ENCODE measurements at regions not wholly inside any gene's neighbourhood (a gene's known extent, or its start where the extent isn't known, plus 50 kb on each side); places are given as distances from the start of the nearest gene placed in this dataset.

DNA sequence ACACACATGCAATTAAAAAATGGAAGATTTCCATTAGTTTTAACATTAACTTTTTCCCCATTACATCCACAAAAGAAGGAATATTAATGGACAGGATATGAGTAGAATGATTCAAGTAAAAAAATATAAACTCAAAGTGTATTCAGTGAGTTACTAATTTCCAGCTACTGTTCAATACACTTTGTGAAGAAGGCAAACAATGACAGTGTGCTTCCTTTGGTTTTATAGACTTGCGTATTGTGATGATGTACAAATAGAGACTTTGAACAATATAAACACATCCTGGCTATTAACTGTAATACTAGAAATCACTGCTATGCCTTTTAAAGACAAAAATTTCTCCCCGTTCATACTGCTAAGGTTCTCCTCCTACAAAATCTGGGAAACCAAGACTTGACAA lies 171.4 kb downstream of the ASB9 start:
- TF ChIP-seq, protein P1, sequence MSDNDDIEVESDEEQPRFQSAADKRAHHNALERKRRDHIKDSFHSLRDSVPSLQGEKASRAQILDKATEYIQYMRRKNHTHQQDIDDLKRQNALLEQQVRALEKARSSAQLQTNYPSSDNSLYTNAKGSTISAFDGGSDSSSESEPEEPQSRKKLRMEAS (IDR thresholded peaks at IDR 0.05; ENCODE audit: insufficient read depth, insufficient read length), result no peak
- TF ChIP-seq POLR2A (IDR thresholded peaks at IDR 0.05; ENCODE audit: low read depth, low read length), result no peak
- no peak for TF ChIP-seq FOS (IDR thresholded peaks at IDR 0.05; ENCODE audit: borderline replicate concordance, insufficient read depth, low read length)
- no peak for TF ChIP-seq GATA2 (IDR thresholded peaks at IDR 0.05; ENCODE audit: insufficient read depth, insufficient read length, low read depth, low read length)
- no peak for TF ChIP-seq EZH2 (IDR thresholded peaks at IDR 0.05; ENCODE audit: borderline replicate concordance, low read depth, low read length, severe bottlenecking)
- Histone ChIP-seq H3K4me1 (ENCODE audit: control insufficient read depth, extremely low read depth, insufficient read depth, low read length) (no peaks in the 10 kb centered on the region), H3K4me3 (replicated peaks in 1 of 3; ENCODE audit: insufficient read depth in 1 of 3, low read depth in 1 of 3, low read length in 3 of 3) (no peak overlapping the region), H3K36me3 (ENCODE audit: control insufficient read depth in 2 of 2, extremely low read depth in 1 of 2, insufficient read depth in 2 of 2, low read length in 2 of 2) (no peaks in the 10 kb centered on the region), H3K27ac (ENCODE audit: insufficient read depth, low read depth, low read length) (no peak overlapping the region), H4K20me1 (replicated peaks; ENCODE audit: control insufficient read depth, extremely low read depth, insufficient read depth, low read length) (no peaks in the 10 kb centered on the region), H3K79me2 (ENCODE audit: control insufficient read depth, insufficient read depth, low read length) (no peaks in the 10 kb centered on the region), H2AFZ (ENCODE audit: low read depth, low read length) (no peak overlapping the region), H3K27me3 (ENCODE audit: control insufficient read depth in 2 of 2, insufficient read depth in 2 of 2, low read length in 2 of 2) (no peaks in the 10 kb centered on the region), H3K9me1 (replicated peaks; ENCODE audit: control insufficient read depth, extremely low read depth, insufficient read depth, low read length) (no peaks in the 10 kb centered on the region), H3K4me2 (ENCODE audit: insufficient read depth, low read length) (no peak overlapping the region), H3K9ac (replicated peaks; ENCODE audit: extremely low read depth, insufficient read depth, low read length) (no peak overlapping the region), H3K9me3 (replicated peaks; ENCODE audit: control insufficient read depth, insufficient read depth, low read length) (no peaks in the 10 kb centered on the region)
- FAIRE-seq (no peak), DNase-seq (ENCODE audit: low read depth, low spot score) (no peak)
- CTCF ChIA-PET, result no interaction called here
- BruUV-seq (replicated peaks), result no TSS peak
- intact Hi-C loops (cut with micrococcal nuclease) (no loop called here), dilution Hi-C loops (cut with MboI; ENCODE audit: extremely low pct_ligation_motif_present, low sequenced_read_pairs) (no loop called here)
- POLR2A ChIA-PET, result no interaction called here

DNA sequence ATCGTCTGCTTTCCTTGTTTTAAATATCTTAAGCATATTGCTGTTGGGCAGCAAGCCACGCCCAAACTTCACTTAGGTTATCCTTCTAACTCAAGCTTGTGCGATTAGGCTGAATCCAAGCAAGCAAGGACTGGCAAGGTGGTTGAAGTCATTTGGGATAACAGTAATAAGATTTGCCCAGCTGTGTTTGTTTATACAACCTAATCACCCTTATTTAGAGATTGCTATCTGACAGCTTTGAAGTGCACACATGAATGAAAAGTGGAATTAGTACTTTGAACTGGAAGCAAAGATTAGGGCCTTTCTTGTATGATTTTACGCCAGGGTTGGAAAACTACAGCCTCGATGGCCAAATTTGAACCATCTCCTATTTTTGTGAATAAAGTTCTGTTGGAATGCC lies 182.1 kb downstream of the ASB9 start:
- FAIRE-seq, result no peak
- Histone ChIP-seq H3K9me1 (replicated peaks; ENCODE audit: control insufficient read depth, extremely low read depth, insufficient read depth, low read length) (no peaks in the 10 kb centered on the region), H3K4me3 (replicated peaks in 1 of 3; ENCODE audit: insufficient read depth in 1 of 3, low read depth in 1 of 3, low read length in 3 of 3) (no peak overlapping the region), H3K27me3 (ENCODE audit: control insufficient read depth in 2 of 2, insufficient read depth in 2 of 2, low read length in 2 of 2) (no peaks in the 10 kb centered on the region), H3K4me2 (ENCODE audit: insufficient read depth, low read length) (no peak overlapping the region), H3K4me1 (ENCODE audit: control insufficient read depth, extremely low read depth, insufficient read depth, low read length) (no peaks in the 10 kb centered on the region), H3K27ac (ENCODE audit: insufficient read depth, low read depth, low read length) (no peak overlapping the region), H3K36me3 (ENCODE audit: control insufficient read depth in 2 of 2, extremely low read depth in 1 of 2, insufficient read depth in 2 of 2, low read length in 2 of 2) (no peaks in the 10 kb centered on the region), H4K20me1 (replicated peaks; ENCODE audit: control insufficient read depth, extremely low read depth, insufficient read depth, low read length) (no peaks in the 10 kb centered on the region), H3K79me2 (ENCODE audit: control insufficient read depth, insufficient read depth, low read length) (no peaks in the 10 kb centered on the region), H3K9ac (replicated peaks; ENCODE audit: extremely low read depth, insufficient read depth, low read length) (no peak overlapping the region), H2AFZ (ENCODE audit: low read depth, low read length) (no peak overlapping the region), H3K9me3 (replicated peaks; ENCODE audit: control insufficient read depth, insufficient read depth, low read length) (no peaks in the 10 kb centered on the region)
- DNase-seq (ENCODE audit: low read depth, low spot score), result no peak
- dilution Hi-C loops (cut with MboI; ENCODE audit: extremely low pct_ligation_motif_present, low sequenced_read_pairs) (no loop called here), intact Hi-C loops (cut with micrococcal nuclease) (no loop called here)
- POLR2A ChIA-PET, result no interaction called here
- no peak for TF ChIP-seq POLR2AphosphoS5 (IDR thresholded peaks at IDR 0.05; ENCODE audit: insufficient read depth, low read depth, low read length)
- TF ChIP-seq EZH2 (IDR thresholded peaks at IDR 0.05; ENCODE audit: borderline replicate concordance, low read depth, low read length, severe bottlenecking), result no peak
- TF ChIP-seq MYC (IDR thresholded peaks at IDR 0.05; ENCODE audit: low read depth, low read length), result no peak
- no peak for TF ChIP-seq JUN (IDR thresholded peaks at IDR 0.05; ENCODE audit: borderline replicate concordance, insufficient read depth, insufficient read length, low read depth)
- CTCF ChIA-PET, result no interaction called here
- BruUV-seq (replicated peaks), result no TSS peak
